GM23338 (cell line): ENCODE measurements at regions not wholly inside any gene's neighbourhood (a gene's known extent, or its start where the extent isn't known, plus 50 kb on each side); places are given as distances from the start of the nearest gene placed in this dataset.

Experiments
- CREB1 ChIP-seq: fragments of 250-450 bp; sonication (Bioruptor Pico); IDR thresholded peaks from 2 replicates; pipeline ENCODE4 v1.5.0; 2020; ENCODE audit warnings: low read depth, mild to moderate bottlenecking, moderate library complexity
- EZH2 ChIP-seq: fragments of 200-600 bp; sonication (generic); IDR thresholded peaks from one replicate; pipeline ENCODE4 v1.8.0; 2017; ENCODE audit warnings: antibody characterized with exemption, mild to moderate bottlenecking, low read depth; ENCODE audit not compliant: unreplicated experiment
- EZH2phosphoT487 ChIP-seq: fragments of 200-600 bp; sonication (generic); IDR thresholded peaks from one replicate; pipeline ENCODE4 v1.8.1; 2018; ENCODE audit warnings: antibody characterized with exemption; ENCODE audit not compliant: unreplicated experiment
- JUNB ChIP-seq: IDR thresholded peaks from one replicate; pipeline ENCODE4 v1.6.1; 2016; ENCODE audit warnings: antibody characterized with exemption; ENCODE audit not compliant: unreplicated experiment
- NANOG ChIP-seq: IDR thresholded peaks from 2 replicates; pipeline ENCODE4 v1.6.1; 2016; ENCODE audit warnings: antibody characterized with exemption, borderline replicate concordance
- POLR2AphosphoS5 ChIP-seq: IDR thresholded peaks from 2 replicates; pipeline ENCODE4 v1.6.1; 2016; ENCODE audit warnings: antibody characterized with exemption, low read depth
- ZNF114 ChIP-seq: fragments of 250-450 bp; sonication (Bioruptor Pico); IDR thresholded peaks from 2 replicates; pipeline ENCODE4 v1.5.0; 2020; ENCODE audit warnings: mild to moderate bottlenecking, moderate library complexity
- ZNF331 ChIP-seq: fragments of 250-450 bp; sonication (Bioruptor Pico); IDR thresholded peaks from 2 replicates; pipeline ENCODE4 v1.5.0; 2020; ENCODE audit warnings: low read depth, mild to moderate bottlenecking, moderate library complexity
- TF ChIP-seq, protein P1 (sequence below), 2 experiments: fragments of 200-600 bp in 1 of 2; sonication (generic) in 1 of 2; conservative IDR thresholded peaks; 2 replicates each; pipeline versions ENCODE4 v1.5.1 to v1.6.1; 2016 to 2017; ENCODE audit warnings: antibody characterized with exemption in 2 of 2, low read depth in 2 of 2, mild to moderate bottlenecking in 2 of 2, moderate library complexity in 1 of 2
- TF ChIP-seq, protein P2 (sequence below): IDR thresholded peaks from 2 replicates; pipeline ENCODE4 v1.6.1; 2016; ENCODE audit warnings: antibody characterized with exemption
- TF ChIP-seq, protein P3 (sequence below): IDR thresholded peaks from one replicate; pipeline ENCODE4 v1.6.1; 2018; ENCODE audit warnings: antibody characterized with exemption; ENCODE audit not compliant: unreplicated experiment

DNA sequence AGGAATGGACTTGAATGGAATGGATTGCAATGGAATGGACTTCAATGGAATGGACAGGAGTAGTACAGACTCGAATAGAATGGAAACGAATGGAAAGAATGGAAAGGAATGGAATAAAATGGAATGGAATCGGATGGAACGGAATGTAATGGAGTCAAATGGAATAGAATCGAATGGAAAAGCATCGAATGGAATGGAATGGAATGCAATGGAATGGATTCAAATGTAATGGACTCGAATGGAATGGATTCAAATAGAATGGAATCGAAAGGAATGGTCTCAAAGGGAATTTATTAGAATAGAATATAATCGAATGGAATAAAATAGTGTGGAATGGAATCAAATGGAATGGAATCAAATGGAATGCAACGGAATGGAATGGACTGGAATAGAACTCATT, 484.9 kb upstream of the WSB1 start:
- TF ChIP-seq, protein P1, sequence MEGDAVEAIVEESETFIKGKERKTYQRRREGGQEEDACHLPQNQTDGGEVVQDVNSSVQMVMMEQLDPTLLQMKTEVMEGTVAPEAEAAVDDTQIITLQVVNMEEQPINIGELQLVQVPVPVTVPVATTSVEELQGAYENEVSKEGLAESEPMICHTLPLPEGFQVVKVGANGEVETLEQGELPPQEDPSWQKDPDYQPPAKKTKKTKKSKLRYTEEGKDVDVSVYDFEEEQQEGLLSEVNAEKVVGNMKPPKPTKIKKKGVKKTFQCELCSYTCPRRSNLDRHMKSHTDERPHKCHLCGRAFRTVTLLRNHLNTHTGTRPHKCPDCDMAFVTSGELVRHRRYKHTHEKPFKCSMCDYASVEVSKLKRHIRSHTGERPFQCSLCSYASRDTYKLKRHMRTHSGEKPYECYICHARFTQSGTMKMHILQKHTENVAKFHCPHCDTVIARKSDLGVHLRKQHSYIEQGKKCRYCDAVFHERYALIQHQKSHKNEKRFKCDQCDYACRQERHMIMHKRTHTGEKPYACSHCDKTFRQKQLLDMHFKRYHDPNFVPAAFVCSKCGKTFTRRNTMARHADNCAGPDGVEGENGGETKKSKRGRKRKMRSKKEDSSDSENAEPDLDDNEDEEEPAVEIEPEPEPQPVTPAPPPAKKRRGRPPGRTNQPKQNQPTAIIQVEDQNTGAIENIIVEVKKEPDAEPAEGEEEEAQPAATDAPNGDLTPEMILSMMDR (conservative IDR thresholded peaks at IDR 0.05; ENCODE audit: low read depth in 2 of 2): no peak
- TF ChIP-seq EZH2phosphoT487 (no peak), EZH2 (no peak), POLR2AphosphoS5 (no peak), JUNB (no peak), CREB1 (CRISPR knock-in tag) (no peak), NANOG (no peak), ZNF114 (CRISPR knock-in tag) (no peak), ZNF331 (CRISPR knock-in tag) (no peak)
- TF ChIP-seq, protein P2, sequence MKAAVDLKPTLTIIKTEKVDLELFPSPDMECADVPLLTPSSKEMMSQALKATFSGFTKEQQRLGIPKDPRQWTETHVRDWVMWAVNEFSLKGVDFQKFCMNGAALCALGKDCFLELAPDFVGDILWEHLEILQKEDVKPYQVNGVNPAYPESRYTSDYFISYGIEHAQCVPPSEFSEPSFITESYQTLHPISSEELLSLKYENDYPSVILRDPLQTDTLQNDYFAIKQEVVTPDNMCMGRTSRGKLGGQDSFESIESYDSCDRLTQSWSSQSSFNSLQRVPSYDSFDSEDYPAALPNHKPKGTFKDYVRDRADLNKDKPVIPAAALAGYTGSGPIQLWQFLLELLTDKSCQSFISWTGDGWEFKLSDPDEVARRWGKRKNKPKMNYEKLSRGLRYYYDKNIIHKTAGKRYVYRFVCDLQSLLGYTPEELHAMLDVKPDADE: no peak
- TF ChIP-seq, protein P3, sequence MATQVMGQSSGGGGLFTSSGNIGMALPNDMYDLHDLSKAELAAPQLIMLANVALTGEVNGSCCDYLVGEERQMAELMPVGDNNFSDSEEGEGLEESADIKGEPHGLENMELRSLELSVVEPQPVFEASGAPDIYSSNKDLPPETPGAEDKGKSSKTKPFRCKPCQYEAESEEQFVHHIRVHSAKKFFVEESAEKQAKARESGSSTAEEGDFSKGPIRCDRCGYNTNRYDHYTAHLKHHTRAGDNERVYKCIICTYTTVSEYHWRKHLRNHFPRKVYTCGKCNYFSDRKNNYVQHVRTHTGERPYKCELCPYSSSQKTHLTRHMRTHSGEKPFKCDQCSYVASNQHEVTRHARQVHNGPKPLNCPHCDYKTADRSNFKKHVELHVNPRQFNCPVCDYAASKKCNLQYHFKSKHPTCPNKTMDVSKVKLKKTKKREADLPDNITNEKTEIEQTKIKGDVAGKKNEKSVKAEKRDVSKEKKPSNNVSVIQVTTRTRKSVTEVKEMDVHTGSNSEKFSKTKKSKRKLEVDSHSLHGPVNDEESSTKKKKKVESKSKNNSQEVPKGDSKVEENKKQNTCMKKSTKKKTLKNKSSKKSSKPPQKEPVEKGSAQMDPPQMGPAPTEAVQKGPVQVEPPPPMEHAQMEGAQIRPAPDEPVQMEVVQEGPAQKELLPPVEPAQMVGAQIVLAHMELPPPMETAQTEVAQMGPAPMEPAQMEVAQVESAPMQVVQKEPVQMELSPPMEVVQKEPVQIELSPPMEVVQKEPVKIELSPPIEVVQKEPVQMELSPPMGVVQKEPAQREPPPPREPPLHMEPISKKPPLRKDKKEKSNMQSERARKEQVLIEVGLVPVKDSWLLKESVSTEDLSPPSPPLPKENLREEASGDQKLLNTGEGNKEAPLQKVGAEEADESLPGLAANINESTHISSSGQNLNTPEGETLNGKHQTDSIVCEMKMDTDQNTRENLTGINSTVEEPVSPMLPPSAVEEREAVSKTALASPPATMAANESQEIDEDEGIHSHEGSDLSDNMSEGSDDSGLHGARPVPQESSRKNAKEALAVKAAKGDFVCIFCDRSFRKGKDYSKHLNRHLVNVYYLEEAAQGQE: no peak
